Trophoblast cell (in vitro differentiated cells and primary cell): ENCODE measurements at regions not wholly inside any gene's neighbourhood (a gene's known extent, or its start where the extent isn't known, plus 50 kb on each side); places are given as distances from the start of the nearest gene placed in this dataset.

Experiments used
- DNase-seq, 2 donors: peaks; one replicate each; pipeline ENCODE4 v3.0.0-alpha.2; 2016
- H2AFZ ChIP-seq: 2 replicates; pipeline ENCODE4 v1.6.1; 2013; ENCODE audit warnings: low read length, moderate library complexity, mild to moderate bottlenecking; ENCODE audit not compliant: insufficient read depth, poor library complexity
- H2AK5ac ChIP-seq: 2 replicates; pipeline ENCODE4 v1.6.1; 2013; ENCODE audit warnings: mild to moderate bottlenecking, low read length
- H2BK120ac ChIP-seq: 2 replicates; pipeline ENCODE4 v1.6.1; 2013; ENCODE audit warnings: low read length, mild to moderate bottlenecking, moderate library complexity; ENCODE audit not compliant: insufficient read depth, poor library complexity
- H2BK12ac ChIP-seq: 2 replicates; pipeline ENCODE4 v1.6.1; 2013; ENCODE audit warnings: mild to moderate bottlenecking, low read length, moderate library complexity
- H2BK5ac ChIP-seq: 2 replicates; pipeline ENCODE4 v1.6.1; 2013; ENCODE audit warnings: low read length, low read depth, moderate library complexity, mild to moderate bottlenecking; ENCODE audit not compliant: poor library complexity
- H3K14ac ChIP-seq: 2 replicates; pipeline ENCODE4 v1.6.1; 2013; ENCODE audit warnings: mild to moderate bottlenecking, low read length
- H3K18ac ChIP-seq: 2 replicates; pipeline ENCODE4 v1.6.1; 2013; ENCODE audit warnings: mild to moderate bottlenecking, low read length
- H3K23ac ChIP-seq: 2 replicates; pipeline ENCODE4 v1.6.1; 2013; ENCODE audit warnings: low read length
- H3K27ac ChIP-seq: 2 replicates; pipeline ENCODE4 v1.5.1; 2013; ENCODE audit warnings: low read depth, mild to moderate bottlenecking, inconsistent platforms, low read length, moderate library complexity
- H3K27me3 ChIP-seq: 2 replicates; pipeline ENCODE4 v1.6.1; 2013; ENCODE audit warnings: inconsistent platforms, mild to moderate bottlenecking, low read length, moderate library complexity; ENCODE audit not compliant: insufficient read depth
- H3K36me3 ChIP-seq, 2 experiments: 1 replicate in 1 of 2; 2 replicates in 1 of 2; pipeline ENCODE4 v1.6.1; 2013; ENCODE audit warnings: low read length in 2 of 2, mild to moderate bottlenecking in 2 of 2, moderate library complexity in 1 of 2; ENCODE audit not compliant: insufficient read depth in 2 of 2, control insufficient read depth in 1 of 2
- H3K4ac ChIP-seq: 2 replicates; pipeline ENCODE4 v1.6.1; 2013; ENCODE audit warnings: low read depth, mild to moderate bottlenecking, low read length, moderate library complexity
- H3K4me1 ChIP-seq, 2 experiments: 1 replicate in 1 of 2; 2 replicates in 1 of 2; pipeline ENCODE4 v1.6.1; 2013; ENCODE audit warnings: low read length in 2 of 2, mild to moderate bottlenecking in 2 of 2, moderate library complexity in 1 of 2; ENCODE audit not compliant: insufficient read depth in 2 of 2, control insufficient read depth in 1 of 2
- H3K4me2 ChIP-seq: 2 replicates; pipeline ENCODE4 v1.6.1; 2013; ENCODE audit warnings: inconsistent platforms, mild to moderate bottlenecking, low read length, moderate library complexity
- H3K4me3 ChIP-seq: 2 replicates; pipeline ENCODE4 v1.5.1; 2013; ENCODE audit warnings: mild to moderate bottlenecking, low read depth, low read length, inconsistent platforms
- H3K79me1 ChIP-seq: one replicate; pipeline ENCODE4 v1.6.1; 2013; ENCODE audit warnings: low read length
- H3K79me2 ChIP-seq: 2 replicates; pipeline ENCODE4 v1.6.1; 2013; ENCODE audit warnings: low read length, mild to moderate bottlenecking; ENCODE audit not compliant: control insufficient read depth, insufficient read depth, poor library complexity
- H3K9ac ChIP-seq: 2 replicates; pipeline ENCODE4 v1.6.1; 2013; ENCODE audit warnings: mild to moderate bottlenecking, low read length
- H3K9me3 ChIP-seq: 2 replicates; pipeline ENCODE4 v1.6.1; 2013; ENCODE audit warnings: low read depth, mild to moderate bottlenecking, control low read depth, inconsistent platforms, low read length; ENCODE audit not compliant: insufficient read depth
- H4K12ac ChIP-seq: 2 replicates; pipeline ENCODE4 v1.6.1; 2013; ENCODE audit warnings: low read depth, mild to moderate bottlenecking, low read length, moderate library complexity
- H4K8ac ChIP-seq: 2 replicates; pipeline ENCODE4 v1.6.1; 2013; ENCODE audit warnings: low read depth, mild to moderate bottlenecking, low read length, moderate library complexity
- H4K91ac ChIP-seq: one replicate; pipeline ENCODE4 v1.6.1; 2013; ENCODE audit warnings: low read depth, mild to moderate bottlenecking, low read length, moderate library complexity
- WGBS: extraction: QIAGEN DNeasy Blood & Tissue Kit; methylation state at CpG from one replicate; pipeline ENCODE4 v1.1.7; 2013; ENCODE audit warnings: missing lambda C conversion rate; ENCODE audit not compliant: insufficient read length, insufficient coverage; ENCODE audit errors: extremely low coverage; 5-methylcytosine and 5-hydroxymethylcytosine counted together

- H3K4me1 ChIP-seq, result no peaks in the 10 kb centered on the region
- H4K8ac ChIP-seq, result no peak overlapping the region
- no peak overlapping the region for H2BK12ac ChIP-seq
- H2AFZ ChIP-seq, result no peak overlapping the region
- H3K14ac ChIP-seq, result no peak overlapping the region
- H2BK120ac ChIP-seq, result no peak overlapping the region
- H3K27me3 ChIP-seq, result no peaks in the 10 kb centered on the region
- H4K12ac ChIP-seq, result no peak overlapping the region
- H3K4me3 ChIP-seq, result no peak overlapping the region
- H3K18ac ChIP-seq, result no peak overlapping the region
- no peak for DNase-seq
- no peak overlapping the region for H3K4ac ChIP-seq
- H3K27ac ChIP-seq, result no peak overlapping the region
- no CpG with 5 or more reads among the region's 2 CpGs for WGBS
- H2BK5ac ChIP-seq, result no peak overlapping the region
- H3K79me2 ChIP-seq, result no peaks in the 10 kb centered on the region
- H2AK5ac ChIP-seq, result no peak overlapping the region
- H3K9ac ChIP-seq, result no peak overlapping the region
- H3K79me1 ChIP-seq, result no peaks in the 10 kb centered on the region
- no peak overlapping the region for H3K4me2 ChIP-seq
- H3K23ac ChIP-seq, result peak overlapping the region; percentile 52
- H3K9me3 ChIP-seq, result peaks cover 15% of the 10 kb centered on the region
- H3K36me3 ChIP-seq, result no peaks in the 10 kb centered on the region
- H4K91ac ChIP-seq, result no peak overlapping the region
Measured at GRCh38 chr9:86816366-86816765, 130.9 kb downstream of the GAS1 start.

DNA sequence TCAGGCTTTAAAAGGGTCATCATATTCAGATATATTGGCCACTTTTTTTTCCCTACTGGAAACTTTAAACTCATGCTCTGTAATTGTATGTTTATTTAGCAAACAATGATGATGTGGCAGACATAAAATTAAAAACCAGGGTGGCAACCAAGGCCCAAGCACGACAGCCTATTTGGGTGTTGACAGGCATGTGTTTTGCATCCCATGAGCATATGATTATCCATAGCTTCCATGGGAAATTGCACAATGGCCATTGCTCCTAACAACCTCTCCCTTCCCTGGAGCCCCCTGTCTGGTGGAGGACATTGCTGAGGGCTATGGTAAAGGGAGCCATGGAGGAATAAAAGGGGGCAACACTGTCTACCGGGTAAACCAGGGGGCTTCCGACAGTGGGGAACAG lies 134.7 kb downstream of the GAS1 start:
- Histone ChIP-seq H3K9ac (no peak overlapping the region), H2AK5ac (no peak overlapping the region), H2BK120ac (no peak overlapping the region), H3K79me2 (no peaks in the 10 kb centered on the region), H3K36me3 (no peaks in the 10 kb centered on the region), H2BK5ac (no peak overlapping the region), H4K91ac (no peak overlapping the region), H3K14ac (no peak overlapping the region), H3K23ac (no peak overlapping the region), H3K4me1 (peaks cover 2% of the 10 kb centered on the region in 2 experiments), H3K4me2 (no peak overlapping the region), H3K27me3 (no peaks in the 10 kb centered on the region), H3K9me3 (peaks cover 2% of the 10 kb centered on the region), H3K4ac (no peak overlapping the region), H3K79me1 (no peaks in the 10 kb centered on the region), H2AFZ (no peak overlapping the region), H4K8ac (no peak overlapping the region), H3K18ac (no peak overlapping the region), H3K27ac (no peak overlapping the region), H3K4me3 (no peak overlapping the region), H2BK12ac (no peak overlapping the region), H4K12ac (no peak overlapping the region)
- WGBS, result no CpG with 5 or more reads among the region's 3 CpGs
- DNase-seq, result no peak

- WGBS, result no CpG with 5 or more reads among the region's 9 CpGs
- H3K14ac ChIP-seq, result no peak overlapping the region
- no peaks in the 10 kb centered on the region for H3K9me3 ChIP-seq
- no peaks in the 10 kb centered on the region for H3K79me1 ChIP-seq
- H3K18ac ChIP-seq, result no peak overlapping the region
- H3K27ac ChIP-seq, result no peak overlapping the region
- no peak overlapping the region for H3K4me2 ChIP-seq
- no peak overlapping the region for H2BK120ac ChIP-seq
- H2BK12ac ChIP-seq, result no peak overlapping the region
- no peak overlapping the region for H2BK5ac ChIP-seq
- H3K36me3 ChIP-seq, result no peaks in the 10 kb centered on the region
- no peak overlapping the region for H3K4me3 ChIP-seq
- no peak overlapping the region for H3K9ac ChIP-seq
- H3K27me3 ChIP-seq, result no peaks in the 10 kb centered on the region
- no peak overlapping the region for H2AK5ac ChIP-seq
- H3K23ac ChIP-seq, result no peak overlapping the region
- H4K91ac ChIP-seq, result no peak overlapping the region
- H4K12ac ChIP-seq, result no peak overlapping the region
- H3K79me2 ChIP-seq, result no peaks in the 10 kb centered on the region
- H2AFZ ChIP-seq, result no peak overlapping the region
- DNase-seq, result no peak
- peaks cover 2% of the 10 kb centered on the region in 2 experiments for H3K4me1 ChIP-seq
- H4K8ac ChIP-seq, result no peak overlapping the region
- no peak overlapping the region for H3K4ac ChIP-seq
Measured at GRCh38 chr9:86809759-86810367, 137.4 kb downstream of the GAS1 start.

DNA sequence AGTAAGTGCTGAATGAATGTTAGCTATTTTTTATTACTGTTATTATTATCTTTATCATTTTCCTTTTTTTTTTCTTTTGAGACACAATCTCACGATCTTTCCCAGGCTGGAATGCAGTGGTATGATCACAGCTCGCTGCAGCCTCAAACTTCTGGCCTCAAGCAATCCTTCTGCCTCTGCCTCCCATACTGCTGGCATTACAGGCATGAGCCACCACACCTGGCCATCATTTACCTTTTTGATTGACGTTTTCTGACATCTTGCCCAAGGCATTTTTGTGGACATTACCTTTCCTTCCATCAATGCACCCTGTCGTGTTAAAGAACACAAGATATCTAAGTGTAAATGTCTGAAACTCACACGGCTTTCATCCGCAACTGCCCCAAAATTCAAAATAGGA lies 138.2 kb downstream of the GAS1 start:
- no peak overlapping the region for H3K14ac ChIP-seq
- no peak overlapping the region for H2BK120ac ChIP-seq
- H3K4me1 ChIP-seq, result peaks cover 2% of the 10 kb centered on the region in 2 experiments
- no peak overlapping the region for H2BK5ac ChIP-seq
- H3K4me3 ChIP-seq, result no peak overlapping the region
- no peaks in the 10 kb centered on the region for H3K36me3 ChIP-seq
- no peaks in the 10 kb centered on the region for H3K79me2 ChIP-seq
- H3K79me1 ChIP-seq, result no peaks in the 10 kb centered on the region
- H3K4me2 ChIP-seq, result no peak overlapping the region
- no peak overlapping the region for H4K12ac ChIP-seq
- no peak overlapping the region for H4K91ac ChIP-seq
- no peak overlapping the region for H3K9ac ChIP-seq
- no peak overlapping the region for H2AK5ac ChIP-seq
- no peak overlapping the region for H2BK12ac ChIP-seq
- H3K18ac ChIP-seq, result no peak overlapping the region
- no peaks in the 10 kb centered on the region for H3K9me3 ChIP-seq
- no peak overlapping the region for H3K23ac ChIP-seq
- no peak overlapping the region for H3K27ac ChIP-seq
- no peak overlapping the region for H4K8ac ChIP-seq
- H3K27me3 ChIP-seq, result no peaks in the 10 kb centered on the region
- peak; percentile 86 to 87 for DNase-seq
- H2AFZ ChIP-seq, result no peak overlapping the region
- no peak overlapping the region for H3K4ac ChIP-seq
- WGBS, result no CpG with 5 or more reads among the region's 6 CpGs
